KMS-11 (cell line): ENCODE measurements at regions not wholly inside any gene's neighbourhood (a gene's known extent, or its start where the extent isn't known, plus 50 kb on each side); places are given as distances from the start of the nearest gene placed in this dataset.

ENCODE experiments used
- H2AFZ ChIP-seq: fragments of 200-600 bp; sonication (generic); 2 replicates; pipeline ENCODE4 v1.6.1; 2016; ENCODE audit warnings: antibody characterized with exemption, mixed run types, low read depth
- H3K27ac ChIP-seq: fragments of 200-600 bp; sonication (generic); 2 replicates; pipeline ENCODE4 v1.6.1; 2016; ENCODE audit warnings: mild to moderate bottlenecking, mixed run types
- H3K27me3 ChIP-seq: fragments of 200-600 bp; sonication (generic); 2 replicates; pipeline ENCODE4 v1.6.1; 2017; ENCODE audit warnings: mild to moderate bottlenecking, low read depth, mixed run types, moderate library complexity; ENCODE audit not compliant: insufficient read depth
- H3K36me3 ChIP-seq: fragments of 200-600 bp; sonication (generic); 2 replicates; pipeline ENCODE4 v1.6.1; 2017; ENCODE audit warnings: mild to moderate bottlenecking, mixed run types; ENCODE audit not compliant: insufficient read depth
- H3K4me1 ChIP-seq: fragments of 200-600 bp; sonication (generic); 2 replicates; pipeline ENCODE4 v1.6.1; 2016; ENCODE audit warnings: mild to moderate bottlenecking, low read depth, mixed run types; ENCODE audit not compliant: poor library complexity, severe bottlenecking
- H3K4me2 ChIP-seq: fragments of 200-600 bp; sonication (generic); 2 replicates; pipeline ENCODE4 v1.7.0; 2016; ENCODE audit warnings: mild to moderate bottlenecking, mixed run types
- H3K4me3 ChIP-seq: fragments of 200-600 bp; sonication (generic); IDR thresholded peaks from 2 replicates; pipeline ENCODE4 v1.6.1; 2017; ENCODE audit warnings: low read depth, low read length, mixed read lengths; ENCODE audit not compliant: insufficient read depth
- H3K79me2 ChIP-seq: fragments of 200-600 bp; sonication (generic); 2 replicates; pipeline ENCODE4 v1.6.1; 2016; ENCODE audit warnings: low read depth, mixed run types; ENCODE audit not compliant: insufficient read depth
- H3K9ac ChIP-seq: fragments of 200-600 bp; sonication (generic); 2 replicates; pipeline ENCODE4 v1.6.1; 2016; ENCODE audit warnings: mild to moderate bottlenecking, mixed run types
- H4K20me1 ChIP-seq: fragments of 200-600 bp; sonication (generic); 2 replicates; pipeline ENCODE4 v1.6.1; 2016; ENCODE audit warnings: mild to moderate bottlenecking, mixed run types; ENCODE audit not compliant: insufficient read depth
- TF ChIP-seq, protein P1 (sequence below): fragments of 200-600 bp; sonication (generic); conservative IDR thresholded peaks from 2 replicates; pipeline ENCODE4 v1.6.1; 2017; ENCODE audit warnings: low read depth, mild to moderate bottlenecking, antibody characterized with exemption, low read length, moderate library complexity, mixed read lengths

DNA sequence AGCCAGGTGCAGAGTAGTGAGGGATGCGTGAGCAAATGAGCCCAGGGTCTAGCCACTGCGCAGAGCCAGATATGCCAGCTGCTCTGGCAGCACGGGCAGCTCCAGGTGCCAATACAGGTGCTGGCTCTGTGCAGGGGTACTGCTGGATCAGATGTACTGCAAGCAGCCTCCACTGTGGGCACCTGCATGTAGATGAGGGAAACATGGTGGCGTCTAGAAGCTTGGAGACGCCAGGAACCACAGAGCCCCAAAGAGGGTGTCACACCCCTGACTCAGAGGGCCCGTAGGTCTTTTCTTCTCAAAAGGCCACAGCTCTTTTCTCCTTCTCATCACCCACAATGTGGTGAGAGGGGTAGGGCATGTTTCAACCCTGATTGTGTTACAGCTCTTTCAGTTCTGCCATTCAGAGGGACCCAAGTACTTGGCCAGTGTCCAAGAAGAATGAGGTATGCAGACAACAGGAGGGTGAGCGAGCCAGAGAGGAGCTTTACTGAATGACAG lies 244.4 kb upstream of the SLITRK1 start:
- no peaks in the 10 kb centered on the region for H3K27me3 ChIP-seq
- no peaks in the 10 kb centered on the region for H3K36me3 ChIP-seq
- peak overlapping the region; percentile 34; the same call in 1 of the 2 replicates for H3K9ac ChIP-seq
- peak overlapping the region; percentile 47; the same call in 1 of the 2 replicates for H2AFZ ChIP-seq
- TF ChIP-seq, protein P1, sequence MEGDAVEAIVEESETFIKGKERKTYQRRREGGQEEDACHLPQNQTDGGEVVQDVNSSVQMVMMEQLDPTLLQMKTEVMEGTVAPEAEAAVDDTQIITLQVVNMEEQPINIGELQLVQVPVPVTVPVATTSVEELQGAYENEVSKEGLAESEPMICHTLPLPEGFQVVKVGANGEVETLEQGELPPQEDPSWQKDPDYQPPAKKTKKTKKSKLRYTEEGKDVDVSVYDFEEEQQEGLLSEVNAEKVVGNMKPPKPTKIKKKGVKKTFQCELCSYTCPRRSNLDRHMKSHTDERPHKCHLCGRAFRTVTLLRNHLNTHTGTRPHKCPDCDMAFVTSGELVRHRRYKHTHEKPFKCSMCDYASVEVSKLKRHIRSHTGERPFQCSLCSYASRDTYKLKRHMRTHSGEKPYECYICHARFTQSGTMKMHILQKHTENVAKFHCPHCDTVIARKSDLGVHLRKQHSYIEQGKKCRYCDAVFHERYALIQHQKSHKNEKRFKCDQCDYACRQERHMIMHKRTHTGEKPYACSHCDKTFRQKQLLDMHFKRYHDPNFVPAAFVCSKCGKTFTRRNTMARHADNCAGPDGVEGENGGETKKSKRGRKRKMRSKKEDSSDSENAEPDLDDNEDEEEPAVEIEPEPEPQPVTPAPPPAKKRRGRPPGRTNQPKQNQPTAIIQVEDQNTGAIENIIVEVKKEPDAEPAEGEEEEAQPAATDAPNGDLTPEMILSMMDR = no peak
- peaks cover 30% of the 10 kb centered on the region for H3K4me1 ChIP-seq
- H3K4me2 ChIP-seq = peak overlapping the region; percentile 66
- H3K27ac ChIP-seq = peak overlapping the region; percentile 77
- no peaks in the 10 kb centered on the region for H4K20me1 ChIP-seq
- no peak overlapping the region for H3K4me3 ChIP-seq
- H3K79me2 ChIP-seq = no peaks in the 10 kb centered on the region

DNA sequence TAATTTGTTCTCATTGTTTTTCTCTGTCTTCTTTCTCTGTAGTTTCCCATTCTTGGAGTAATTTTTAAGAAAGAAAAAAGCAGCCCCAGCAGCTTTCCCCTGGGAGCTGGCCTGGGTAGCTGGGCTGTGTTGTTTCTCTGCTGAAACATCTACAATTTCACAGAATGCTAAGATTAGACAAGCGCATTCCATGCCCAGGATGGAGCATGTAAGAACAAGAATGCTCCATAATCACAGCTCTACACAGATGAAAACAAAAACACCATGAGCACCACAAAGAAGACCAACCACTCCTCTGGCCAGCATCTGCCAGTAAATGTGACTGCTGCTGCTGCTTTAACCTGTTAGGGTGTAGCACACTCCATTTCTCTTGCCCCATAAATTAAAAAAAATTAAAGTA lies 239.2 kb upstream of the SLITRK1 start:
- TF ChIP-seq, protein P1 = no peak
- Histone ChIP-seq H3K79me2 (no peaks in the 10 kb centered on the region), H3K9ac (no peak overlapping the region), H3K36me3 (no peaks in the 10 kb centered on the region), H3K27me3 (no peaks in the 10 kb centered on the region), H3K27ac (no peak overlapping the region), H3K4me3 (no peak overlapping the region), H3K4me2 (no peak overlapping the region), H2AFZ (no peak overlapping the region), H4K20me1 (no peaks in the 10 kb centered on the region), H3K4me1 (peaks cover 16% of the 10 kb centered on the region)

GRCh38 chr13:84118839-84119409 lies 236.7 kb upstream of the SLITRK1 start:
- H2AFZ ChIP-seq = no peak overlapping the region
- TF ChIP-seq, protein P1 = no peak

DNA sequence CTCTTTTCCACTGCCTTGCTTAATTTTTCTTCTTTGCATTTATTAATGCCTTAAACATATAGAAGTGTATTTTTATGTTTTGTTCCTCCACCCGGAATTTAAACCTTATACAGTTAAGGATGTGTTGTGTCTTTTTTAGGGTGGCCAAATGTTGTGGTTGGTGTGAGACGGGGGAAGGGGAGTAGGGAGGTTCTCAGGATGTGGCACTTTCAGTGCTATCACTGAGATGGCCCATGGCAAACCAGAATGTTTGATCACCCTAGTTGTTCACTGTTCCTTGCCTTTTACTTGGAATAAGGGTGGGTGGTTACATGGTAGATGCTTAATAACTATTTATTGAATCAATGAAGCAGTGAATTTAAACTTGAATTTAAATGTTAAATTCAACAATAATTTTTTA lies 216.0 kb upstream of the SLITRK1 start:
- no peaks in the 10 kb centered on the region for H3K4me1 ChIP-seq
- H4K20me1 ChIP-seq = no peaks in the 10 kb centered on the region
- no peak overlapping the region for H3K4me3 ChIP-seq
- H3K79me2 ChIP-seq = no peaks in the 10 kb centered on the region
- no peak overlapping the region for H2AFZ ChIP-seq
- no peaks in the 10 kb centered on the region for H3K27me3 ChIP-seq
- H3K4me2 ChIP-seq = no peak overlapping the region
- H3K27ac ChIP-seq = no peak overlapping the region
- H3K36me3 ChIP-seq = no peaks in the 10 kb centered on the region
- no peak overlapping the region for H3K9ac ChIP-seq
- TF ChIP-seq, protein P1 = no peak

More at GRCh38 chr13:84118839-84119409, 236.7 kb upstream of the SLITRK1 start:
- H3K4me2 ChIP-seq = no peak overlapping the region
- H3K79me2 ChIP-seq = no peaks in the 10 kb centered on the region
- H3K9ac ChIP-seq = no peak overlapping the region
- H3K4me1 ChIP-seq = peaks cover 8% of the 10 kb centered on the region
- no peak overlapping the region for H3K27ac ChIP-seq
- H3K4me3 ChIP-seq = no peak overlapping the region
- no peaks in the 10 kb centered on the region for H4K20me1 ChIP-seq
- no peaks in the 10 kb centered on the region for H3K36me3 ChIP-seq
- H3K27me3 ChIP-seq = no peaks in the 10 kb centered on the region
